ENCODE measurements at regions not wholly inside any gene's neighbourhood (a gene's known extent, or its start where the extent isn't known, plus 50 kb on each side); places are given as distances from the start of the nearest gene placed in this dataset.

DNA sequence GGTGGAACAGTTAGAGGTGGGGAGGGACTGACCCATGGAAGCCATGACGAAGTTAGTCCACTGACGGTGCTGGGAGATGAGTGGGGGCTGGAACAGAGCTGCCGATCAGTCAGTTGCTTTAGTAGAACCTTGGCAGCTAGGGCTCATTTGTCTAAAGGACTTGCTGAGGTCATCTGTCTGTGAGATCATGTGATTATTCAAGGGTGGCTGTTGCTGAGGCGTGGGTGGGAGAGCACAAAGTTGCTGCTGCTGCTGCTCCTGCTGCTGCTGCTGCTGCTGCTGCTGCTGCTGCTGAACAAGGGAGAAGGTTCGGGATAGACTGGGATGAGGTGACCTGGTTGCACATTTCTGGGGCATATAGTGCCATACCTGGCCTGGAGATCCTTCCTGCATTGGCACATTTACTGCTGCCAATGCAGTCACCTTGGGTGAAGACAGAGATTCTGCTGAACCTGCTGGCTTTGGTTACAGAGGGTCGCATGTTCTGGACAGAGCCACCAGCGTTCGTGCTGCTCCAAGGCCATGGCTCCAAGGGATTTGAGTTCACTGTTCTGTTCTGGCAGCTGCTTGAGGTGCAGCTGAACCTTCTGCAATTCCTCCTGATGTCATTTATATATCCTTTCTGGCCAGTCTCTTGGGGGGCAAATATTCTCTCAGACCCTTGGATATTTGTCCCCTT, 840.5 kb downstream of the HACE1 start:
- DNase-seq = no peak

DNA sequence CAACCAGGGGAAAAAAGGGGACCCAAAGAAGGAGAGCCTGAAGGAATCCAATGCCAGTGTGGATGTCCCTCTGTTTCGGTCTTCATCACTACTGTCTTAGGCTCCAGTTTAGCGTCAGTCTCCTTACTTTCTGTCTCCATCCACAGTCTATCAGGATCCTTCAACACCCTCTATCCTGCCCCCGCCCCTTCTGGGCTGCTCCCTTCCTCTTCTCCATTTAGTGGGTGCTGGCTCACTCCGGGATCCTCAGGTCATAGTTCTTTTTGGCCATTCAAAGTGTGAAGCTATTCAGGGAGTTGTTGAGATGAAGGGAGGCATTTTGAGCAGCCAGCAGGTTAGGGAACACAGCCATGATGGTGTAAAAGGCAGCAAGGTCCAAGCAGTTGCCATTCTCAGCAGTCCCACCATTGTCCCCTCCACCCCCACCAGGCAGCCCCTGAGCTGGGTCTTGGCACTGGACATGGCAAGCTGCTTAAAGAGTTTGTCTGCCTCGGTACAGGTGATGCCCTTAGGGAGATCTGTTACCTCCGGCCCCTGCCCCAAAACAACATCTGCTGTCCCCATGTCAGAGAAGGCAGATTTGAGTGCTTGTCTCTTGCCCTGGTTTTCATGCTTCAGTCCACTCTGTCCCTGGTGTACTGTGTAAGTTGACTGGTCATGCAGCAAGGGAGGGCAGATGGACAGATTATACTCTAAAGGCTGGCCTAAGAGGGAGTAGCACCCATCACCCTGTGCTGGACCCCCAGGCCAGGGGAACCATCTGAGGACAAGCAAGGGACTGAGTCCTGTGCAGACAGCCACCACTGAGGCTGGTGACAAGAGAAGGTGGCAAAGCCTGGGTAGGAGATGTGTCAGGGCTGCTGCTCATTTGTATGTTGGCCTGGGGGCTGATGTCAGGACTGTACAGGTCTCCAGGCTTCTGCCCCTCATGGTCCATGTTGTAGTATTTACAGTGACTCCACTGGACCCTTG, 842.0 kb downstream of the HACE1 start:
- DNase-seq = no peak

DNA sequence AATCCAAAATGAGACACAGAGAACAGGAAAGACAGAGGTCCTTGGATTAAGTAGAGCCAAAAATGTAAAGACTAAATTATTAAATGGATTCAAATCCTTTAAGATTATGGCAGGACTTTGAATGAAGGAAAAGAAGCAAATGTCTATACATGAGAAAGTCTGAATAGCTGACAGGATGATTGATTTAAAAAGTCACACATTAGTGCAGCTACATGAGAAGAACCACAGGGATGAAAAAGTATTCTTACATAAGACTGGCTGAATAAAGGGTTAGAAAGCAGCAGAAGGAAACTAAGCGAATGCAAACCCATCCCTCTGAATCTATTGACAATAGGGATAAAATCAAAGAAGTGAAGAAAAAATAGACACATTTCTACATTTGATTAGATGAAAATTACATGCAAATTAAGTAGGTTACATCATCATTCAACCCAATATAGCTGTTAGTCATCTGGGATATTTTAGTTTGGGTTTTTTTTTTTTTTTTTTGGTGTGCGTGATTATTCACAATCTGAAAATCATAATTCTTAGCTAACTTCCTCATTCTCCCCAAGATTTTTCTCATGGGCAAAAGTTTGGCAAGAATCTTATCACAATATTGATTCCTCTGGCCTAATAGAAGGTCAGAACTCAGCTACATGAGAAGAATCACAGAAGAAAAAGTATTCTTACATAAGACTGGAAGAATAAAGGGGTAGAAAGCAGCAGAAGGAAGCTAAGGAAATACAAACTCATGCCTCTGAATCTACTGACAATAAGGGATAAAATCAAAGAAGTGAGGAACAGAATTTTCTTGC, 845.4 kb downstream of the HACE1 start:
- DNase-seq = no peak

DNA sequence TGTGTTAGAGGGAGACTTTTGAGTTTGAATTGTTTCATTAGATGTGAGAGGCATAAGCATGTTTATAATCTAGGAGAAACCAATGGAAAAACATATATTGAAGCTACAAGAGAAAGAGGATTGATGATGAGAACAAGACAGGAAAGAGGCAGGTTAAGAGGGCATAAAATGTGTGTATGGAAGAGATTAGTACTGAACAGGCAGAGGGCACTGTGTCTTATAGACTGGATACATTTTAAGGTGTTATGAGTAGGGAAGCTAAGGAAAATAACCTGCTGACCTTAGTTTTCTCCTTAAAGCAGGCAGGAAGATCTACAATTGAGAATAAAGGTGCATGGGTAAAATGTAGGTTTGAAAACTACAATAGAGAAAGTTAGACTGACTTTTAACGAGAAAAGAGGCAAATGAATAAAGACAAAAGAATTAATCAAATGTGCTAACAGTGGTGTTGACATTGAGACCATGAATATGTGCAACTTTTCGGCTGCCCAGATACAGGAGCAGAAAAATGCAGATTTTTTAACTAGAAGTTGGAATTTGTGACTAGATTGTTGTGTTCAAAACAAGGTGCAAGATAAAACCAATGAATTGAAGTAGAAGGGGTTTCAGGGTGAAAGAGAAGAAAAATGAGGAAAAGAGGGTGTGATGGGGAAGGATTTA, 846.3 kb downstream of the HACE1 start:
- no peak for DNase-seq

DNA sequence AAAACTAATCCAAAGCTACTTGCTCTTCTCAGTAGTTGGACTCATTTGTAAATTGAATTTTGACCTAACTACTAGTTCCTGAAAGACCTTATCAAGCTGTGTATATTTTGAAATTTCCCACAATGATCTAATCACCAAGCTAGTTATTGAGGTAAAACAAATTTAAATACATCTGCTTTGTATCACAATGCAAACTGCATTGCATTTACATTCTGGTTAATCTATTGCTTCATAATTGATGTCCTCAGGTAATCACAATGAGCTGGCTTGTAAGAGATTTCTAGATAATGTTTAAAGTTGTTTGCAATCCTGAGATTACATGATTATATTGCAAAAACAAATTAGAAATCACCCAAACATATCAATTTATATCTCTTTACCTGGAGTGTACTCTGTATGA, 848.8 kb downstream of the HACE1 start:
- DNase-seq = no peak

DNA sequence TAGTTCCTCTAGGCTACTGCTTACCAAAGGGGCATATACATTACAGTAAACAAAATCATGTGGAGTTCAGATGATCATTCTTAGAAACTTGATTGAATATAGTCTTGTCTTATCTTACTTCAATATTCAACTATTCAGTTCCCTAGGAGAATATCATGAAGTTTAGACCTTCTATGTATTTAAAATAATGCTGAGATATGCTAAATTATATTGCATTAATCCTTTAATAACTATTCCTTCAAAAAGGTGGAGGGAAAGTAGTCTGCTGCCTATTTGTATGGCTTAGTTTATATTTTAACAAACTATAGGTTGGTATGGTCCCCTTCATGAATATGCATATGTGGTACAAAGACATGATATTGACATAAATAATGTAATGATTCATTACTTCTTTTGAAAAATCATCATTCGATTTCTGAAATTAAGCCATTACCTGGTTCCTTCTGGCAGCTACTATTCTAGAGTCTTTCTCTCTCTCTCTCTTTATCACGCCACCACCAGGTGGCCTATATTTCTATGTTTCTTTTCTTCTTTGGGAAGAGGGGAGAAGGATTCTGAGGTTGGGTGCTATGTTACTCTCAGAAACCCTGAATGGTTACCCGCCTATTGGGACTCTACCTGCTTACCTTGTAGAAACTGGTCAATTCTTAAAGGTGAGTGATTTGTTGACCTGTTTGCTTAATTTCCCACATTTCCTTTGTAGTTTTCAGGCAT, 855.8 kb downstream of the HACE1 start:
- DNase-seq = no peak

DNA sequence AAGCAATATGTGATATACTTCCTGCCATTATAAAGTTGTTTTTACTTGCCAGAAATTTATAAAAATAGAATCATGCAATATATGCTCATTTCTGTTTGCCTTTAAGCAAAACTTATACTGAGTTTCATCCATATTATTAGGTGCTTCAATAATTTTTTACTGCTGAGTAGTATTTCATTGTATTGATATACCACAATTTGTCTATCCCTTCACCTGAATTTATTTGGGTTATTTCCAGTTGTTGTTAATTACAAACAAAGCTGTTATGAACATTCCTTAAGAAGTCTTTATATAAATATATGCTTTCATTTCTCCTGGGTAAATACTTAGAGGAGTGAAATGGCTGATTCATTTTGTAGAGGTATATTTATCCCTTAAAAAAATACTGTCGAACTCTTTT, 864.1 kb downstream of the HACE1 start:
- no peak for DNase-seq

DNA sequence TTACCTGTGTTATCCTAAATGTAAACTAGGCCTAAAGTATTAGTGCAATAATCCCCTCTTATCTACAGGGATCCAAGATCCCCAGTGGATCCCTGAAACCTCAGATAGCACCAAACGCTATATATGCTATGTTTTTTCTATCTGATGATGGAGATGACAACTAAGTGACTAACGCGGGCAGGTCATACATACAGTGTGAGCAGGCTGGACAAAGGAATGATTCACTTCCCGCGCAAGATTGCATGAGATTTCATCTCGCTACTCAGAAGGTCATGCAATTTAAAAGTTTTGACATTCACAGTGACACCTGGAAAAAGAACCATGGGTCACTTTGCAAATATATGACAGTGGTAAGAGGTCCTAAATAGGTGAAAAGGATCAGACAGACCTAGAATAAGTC, 875.9 kb downstream of the HACE1 start:
- no peak for DNase-seq

DNA sequence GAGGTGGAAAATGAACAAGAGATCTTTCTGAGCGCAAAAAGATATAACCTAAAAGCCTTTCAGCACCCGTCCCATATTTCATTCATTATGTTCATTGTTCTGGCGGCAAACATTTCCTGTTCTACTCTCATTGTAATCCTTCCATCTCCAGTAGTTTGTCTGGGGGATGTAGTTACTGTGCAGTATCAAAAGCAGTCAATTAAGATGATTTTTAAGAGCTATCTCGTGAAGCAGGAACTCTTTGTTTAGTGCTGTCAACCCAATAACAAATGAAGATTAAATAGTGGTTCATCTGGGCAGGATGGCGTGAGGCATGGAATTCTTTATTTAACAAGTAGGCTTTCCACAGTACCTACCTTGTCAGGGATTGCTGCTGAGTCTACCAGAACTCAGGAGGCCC, 876.7 kb downstream of the HACE1 start:
- no peak for DNase-seq

DNA sequence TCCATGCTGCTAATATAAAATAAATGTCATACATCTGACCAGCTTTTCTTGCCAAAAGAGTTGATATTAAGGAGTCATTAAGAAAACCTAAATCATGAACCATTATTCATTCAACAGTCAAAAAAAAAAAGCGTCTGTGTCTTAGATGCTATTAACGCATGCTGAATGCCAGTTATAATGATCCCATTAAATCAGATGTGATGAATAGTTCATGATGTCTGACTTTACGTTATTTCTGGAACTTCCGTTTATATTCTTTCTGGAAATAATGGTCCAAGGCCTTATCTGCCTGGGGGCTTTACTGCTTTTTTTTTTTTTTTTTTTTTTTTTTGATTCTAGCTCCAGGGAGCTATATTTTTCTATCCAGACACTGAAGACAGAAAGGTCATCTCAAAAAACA, 877.1 kb downstream of the HACE1 start:
- DNase-seq = no peak

DNA sequence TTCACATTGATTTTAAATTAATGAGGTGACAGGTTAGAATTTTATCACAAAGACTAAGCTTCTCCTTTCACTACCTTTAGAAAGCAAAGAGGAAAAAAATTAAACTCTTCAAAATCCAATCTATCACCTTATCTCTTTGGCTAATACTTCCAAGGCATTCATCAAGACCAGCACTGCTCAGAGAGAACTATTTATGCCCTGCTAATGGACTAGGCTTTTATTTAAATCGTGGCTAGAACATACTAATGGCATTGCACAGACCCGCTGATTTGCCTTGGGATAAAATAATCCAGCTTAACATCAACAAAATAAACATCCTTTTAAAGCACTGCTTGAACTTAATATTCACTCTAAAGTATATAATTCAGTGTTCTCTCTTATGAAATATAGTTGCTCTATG, 880.4 kb downstream of the HACE1 start:
- no peak for DNase-seq

DNA sequence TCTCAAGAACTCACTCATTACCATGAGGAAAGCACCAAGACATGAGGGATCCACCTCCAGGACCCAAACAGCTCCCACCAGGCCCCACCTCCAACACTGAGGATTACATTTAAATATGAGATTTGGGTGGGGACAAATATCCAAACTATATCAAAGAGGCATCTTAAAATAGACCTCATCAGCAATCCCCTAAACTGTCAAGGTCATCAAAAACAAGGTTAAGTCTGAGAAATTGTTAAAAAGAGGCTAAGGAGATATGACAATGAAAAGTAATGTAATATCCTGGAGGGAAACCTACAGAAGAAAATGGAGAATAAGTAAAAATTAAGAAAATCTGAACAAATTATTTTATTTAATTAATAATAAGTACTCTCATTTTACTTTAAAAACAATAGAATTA, 922.3 kb downstream of the HACE1 start:
- no peak for DNase-seq

DNA sequence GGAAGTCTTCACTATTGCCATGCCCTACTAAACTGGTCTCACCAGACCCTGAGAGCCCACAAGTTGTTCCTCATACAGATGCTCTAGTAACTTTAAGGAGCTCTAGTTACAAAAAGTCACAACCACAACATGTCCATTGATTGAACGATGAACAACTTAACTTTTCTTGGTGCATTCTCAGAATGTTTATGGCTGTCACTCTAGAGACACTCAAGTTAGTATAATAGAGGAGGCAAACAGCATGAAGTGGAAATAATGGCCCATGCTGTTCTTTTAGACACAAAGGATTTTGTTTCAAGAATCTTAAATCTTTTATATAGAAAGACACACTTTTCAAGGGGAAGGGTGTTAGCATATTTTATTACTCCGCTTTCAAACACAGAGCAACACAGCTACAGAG, 934.4 kb downstream of the HACE1 start:
- no peak for DNase-seq

DNA sequence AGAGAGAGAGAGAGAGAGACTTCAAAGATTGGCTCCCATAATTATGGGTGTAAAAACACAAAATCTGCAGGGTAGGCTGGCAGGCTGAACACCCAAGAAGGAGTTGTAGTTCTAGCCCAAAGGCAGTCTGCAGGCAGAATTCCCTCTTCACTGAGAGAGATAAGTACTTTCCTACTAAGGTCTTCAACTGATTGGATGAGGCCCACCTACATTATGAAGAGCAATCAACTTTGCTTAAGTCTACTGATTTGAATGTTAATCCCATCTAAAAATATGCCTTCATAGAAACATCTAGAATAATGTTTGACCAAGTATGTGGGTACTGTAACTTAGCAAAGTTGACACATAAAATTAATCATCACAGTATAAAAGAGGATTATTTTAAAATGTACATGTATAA, 949.7 kb downstream of the HACE1 start:
- DNase-seq = no peak

DNA sequence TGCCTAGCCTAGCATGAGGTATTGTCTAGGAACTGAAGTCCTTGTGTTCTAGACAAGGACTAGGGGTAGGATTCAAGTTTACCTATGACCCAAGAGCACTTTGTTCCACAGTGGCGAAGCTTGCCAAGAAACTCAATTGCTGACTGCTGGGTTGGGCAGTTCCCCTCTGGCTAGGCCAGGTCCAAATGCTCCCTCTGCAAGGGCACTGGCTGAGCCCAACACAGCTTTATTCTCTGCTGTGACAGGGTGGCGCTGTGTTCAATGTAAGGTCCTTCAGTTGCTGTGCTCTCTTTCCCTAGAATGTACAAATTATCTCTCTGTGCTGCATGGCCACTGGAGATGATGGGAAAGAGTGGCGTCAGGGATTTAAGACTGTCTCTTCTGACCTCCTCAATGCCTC, 950.8 kb downstream of the HACE1 start:
- no peak for DNase-seq

DNA sequence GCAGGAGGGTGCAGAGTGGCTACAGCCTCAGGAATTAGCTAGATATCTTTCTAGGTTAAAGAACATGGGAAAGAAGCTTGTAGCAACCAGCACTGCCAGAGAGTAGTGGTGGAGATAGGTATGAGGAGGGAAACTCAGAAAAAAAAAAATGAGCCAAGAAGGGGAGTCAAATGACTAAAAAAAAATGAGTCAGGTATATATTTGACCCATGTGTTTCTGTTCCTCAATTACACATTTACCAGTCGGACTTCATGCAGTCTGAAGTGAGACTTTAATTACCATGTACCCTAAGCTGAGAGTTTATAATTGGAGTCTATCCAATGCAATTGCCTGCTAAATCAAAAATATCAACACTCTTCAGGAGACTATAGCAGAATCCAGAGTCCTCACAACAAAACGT, 964.6 kb downstream of the HACE1 start:
- DNase-seq = no peak

DNA sequence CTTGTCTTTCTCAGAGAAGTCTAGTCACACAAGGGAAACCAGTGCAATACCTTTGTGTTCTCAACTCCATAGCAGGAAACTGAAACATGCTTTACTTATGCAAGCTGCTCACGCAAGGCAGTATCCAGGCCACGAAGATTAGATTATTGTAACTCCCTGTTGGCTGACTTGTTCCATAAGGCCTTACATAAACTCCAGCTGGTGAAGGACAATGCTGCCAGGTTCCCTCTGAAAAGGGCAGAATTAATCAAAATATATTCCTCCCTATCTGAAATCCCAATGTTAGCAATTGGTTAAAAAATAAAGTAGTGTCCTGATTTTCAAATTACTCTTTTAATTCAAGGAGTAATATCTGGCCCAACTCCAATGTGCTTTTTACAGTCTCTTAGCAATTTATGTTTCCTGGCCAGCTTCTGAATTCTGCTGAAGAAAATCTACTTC, 966.6 kb downstream of the HACE1 start:
- DNase-seq = no peak

DNA sequence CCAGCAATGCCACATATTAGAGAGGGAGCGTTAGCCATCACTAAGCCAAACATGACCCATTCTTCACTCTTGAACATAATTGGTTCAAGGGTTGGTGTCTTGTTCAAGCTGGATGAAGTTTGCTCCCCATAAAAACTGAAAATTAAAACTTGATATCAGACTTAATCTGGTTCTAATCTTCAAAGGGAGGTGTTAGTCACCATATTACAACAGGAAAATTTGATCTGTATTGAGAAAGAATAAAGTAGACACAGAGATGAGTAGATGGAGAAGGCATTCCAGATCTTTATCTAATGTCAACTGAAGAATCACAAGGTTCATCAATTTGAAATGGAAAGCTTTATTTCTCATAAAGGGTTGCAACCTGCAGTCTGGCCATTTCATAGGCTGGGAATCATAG, 972.8 kb downstream of the HACE1 start:
- no peak for DNase-seq

DNA sequence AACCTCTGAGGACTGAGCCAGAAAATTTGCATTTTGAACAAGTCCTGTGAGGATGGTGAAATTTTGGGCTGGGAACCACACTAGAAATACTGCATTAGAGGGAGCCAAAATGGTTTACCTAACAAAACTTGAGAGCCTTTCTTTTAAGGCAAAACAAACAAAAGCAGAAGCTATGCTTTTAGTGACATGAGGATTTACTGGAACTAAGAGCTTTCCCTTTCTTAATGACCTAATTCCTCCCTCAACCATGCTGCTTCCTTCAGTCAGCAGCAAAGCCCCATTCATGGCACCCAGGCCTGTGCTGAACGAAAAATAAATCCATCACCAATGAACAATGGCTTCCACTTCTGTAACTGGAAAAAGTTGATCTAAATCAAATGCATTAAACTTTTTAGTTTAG, 974.3 kb downstream of the HACE1 start:
- DNase-seq = no peak

DNA sequence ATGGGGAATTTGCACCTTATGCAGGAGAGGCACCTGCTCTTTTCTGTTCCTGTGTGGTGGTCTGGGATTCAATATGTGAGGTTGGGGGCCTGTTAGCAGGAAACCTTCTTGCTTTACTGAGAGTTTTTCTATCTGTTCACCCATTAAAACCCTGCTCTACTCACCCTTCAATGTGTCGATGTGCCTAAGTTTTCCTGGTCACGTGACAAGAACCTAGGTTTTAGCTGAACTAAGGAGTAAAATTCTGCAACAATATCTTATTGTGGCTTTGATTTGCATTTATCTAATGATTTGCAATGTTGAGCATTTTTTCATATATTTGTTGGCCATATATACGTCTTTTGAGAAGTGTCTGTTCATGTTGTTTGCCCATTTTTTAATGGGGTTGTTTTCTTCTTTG, 979.9 kb downstream of the HACE1 start:
- DNase-seq = no peak

DNA sequence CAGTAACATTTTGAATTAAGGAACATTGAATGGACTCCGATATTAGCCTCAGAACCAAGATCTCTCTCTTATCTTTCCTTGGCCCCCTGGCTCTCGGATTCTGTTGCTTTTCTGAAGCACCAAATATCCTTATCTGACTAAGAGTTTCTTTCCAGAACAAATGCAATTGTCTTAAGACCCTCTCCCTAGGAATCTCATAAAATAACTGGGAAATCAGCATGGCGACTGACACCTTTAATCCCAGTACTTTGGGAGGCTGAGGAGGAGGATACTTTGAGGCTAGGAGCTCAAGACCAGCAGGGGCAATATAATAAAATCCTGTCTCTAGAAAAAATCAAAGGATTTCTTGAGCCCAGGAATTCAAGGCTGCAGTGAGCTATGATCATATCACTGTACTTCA, 984.5 kb downstream of the HACE1 start:
- no peak for DNase-seq

DNA sequence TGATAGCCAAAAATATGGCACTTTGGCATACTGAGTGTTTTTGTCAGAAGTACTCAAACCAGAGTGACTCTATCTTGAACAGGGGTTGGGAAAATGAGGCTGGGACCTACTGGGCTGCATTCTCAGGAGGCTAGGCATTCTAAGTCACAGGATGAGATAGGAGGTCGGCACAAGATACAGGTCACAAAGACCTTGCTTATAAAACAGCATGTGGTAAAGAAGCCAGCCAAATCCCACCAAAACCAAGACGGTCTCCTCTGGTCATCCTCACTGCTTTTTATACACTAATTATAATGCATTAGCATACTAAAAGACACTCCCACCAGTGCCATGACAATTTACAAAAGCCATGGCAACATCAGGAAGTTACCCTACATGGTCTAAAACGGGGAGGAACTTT, 985.1 kb downstream of the HACE1 start:
- DNase-seq = no peak

All from GF-D8 (cell line).